ENCODE measurements at regions not wholly inside any gene's neighbourhood (a gene's known extent, or its start where the extent isn't known, plus 50 kb on each side); places are given as distances from the start of the nearest gene placed in this dataset.

GRCh38 chr9:80156756-80157472, 585.1 kb downstream of the TLE4 start:
- Histone ChIP-seq H3K36me3 (ENCODE audit: insufficient read depth, low read length) (no peaks in the 10 kb centered on the region), H3K27ac (ENCODE audit: low read depth, low read length) (no peak overlapping the region), H3K4me1 (ENCODE audit: insufficient read depth, low read length) (no peaks in the 10 kb centered on the region), H3K27me3 (ENCODE audit: insufficient read depth, low read length, poor library complexity, severe bottlenecking) (no peaks in the 10 kb centered on the region), H3K9me3 (ENCODE audit: low read length) (no peaks in the 10 kb centered on the region), H3K4me3 (ENCODE audit: low read length) (no peak overlapping the region)
- H3K4me1 Mint-ChIP-seq: no peaks in the 10 kb centered on the region
- H3K27me3 Mint-ChIP-seq: peaks cover 0 to 3% of the 10 kb centered on the region in 2 donors
- CTCF ChIA-PET: no interaction called here
- no peaks in the 10 kb centered on the region for H3K9me3 Mint-ChIP-seq
- POLR2A ChIA-PET: no interaction called here
- no peak for DNase-seq
- H3K36me3 Mint-ChIP-seq: no peaks in the 10 kb centered on the region
- no peak overlapping the region for H3K27ac Mint-ChIP-seq
- H3K4me3 Mint-ChIP-seq: no peak overlapping the region

DNA sequence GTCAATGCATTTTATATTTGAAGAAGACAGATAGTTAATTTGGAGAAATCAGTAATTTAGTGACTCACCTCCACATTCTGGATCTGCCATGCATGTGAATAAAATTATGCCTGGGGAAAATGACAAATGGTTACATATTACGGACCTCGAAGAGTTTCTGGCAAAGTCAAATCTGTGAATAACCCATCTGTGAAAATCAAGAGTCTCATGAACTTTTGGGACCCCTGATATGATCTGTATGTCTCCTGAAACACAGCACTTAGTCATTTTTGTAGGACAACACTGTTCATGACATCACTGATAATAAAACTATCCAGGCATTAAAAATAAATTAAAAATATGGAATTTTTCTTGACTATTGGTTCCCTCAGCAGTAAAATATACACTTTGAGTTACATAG, 584.5 kb downstream of the TLE4 start:
- no peaks in the 10 kb centered on the region for H3K9me3 ChIP-seq (ENCODE audit: low read length)
- H3K9me3 Mint-ChIP-seq: no peaks in the 10 kb centered on the region
- H3K27me3 Mint-ChIP-seq: peaks cover 0 to 3% of the 10 kb centered on the region in 2 donors
- CTCF ChIA-PET: no interaction called here
- no peak overlapping the region for H3K27ac Mint-ChIP-seq
- POLR2A ChIA-PET: no interaction called here
- no peaks in the 10 kb centered on the region for H3K36me3 ChIP-seq (ENCODE audit: insufficient read depth, low read length)
- no peak overlapping the region for H3K4me3 Mint-ChIP-seq
- DNase-seq: no peak
- no peak overlapping the region for H3K4me3 ChIP-seq (ENCODE audit: low read length)
- no peak overlapping the region for H3K27ac ChIP-seq (ENCODE audit: low read depth, low read length)
- H3K4me1 Mint-ChIP-seq: no peaks in the 10 kb centered on the region
- H3K4me1 ChIP-seq (ENCODE audit: insufficient read depth, low read length): no peaks in the 10 kb centered on the region
- no peaks in the 10 kb centered on the region for H3K36me3 Mint-ChIP-seq
- no peaks in the 10 kb centered on the region for H3K27me3 ChIP-seq (ENCODE audit: insufficient read depth, low read length, poor library complexity, severe bottlenecking)

- DNase-seq: no peak
- H3K36me3 ChIP-seq (ENCODE audit: insufficient read depth, low read length): no peaks in the 10 kb centered on the region
- Mint-ChIP-seq H3K9me3 (peaks cover 0 to 4% (median 2%) of the 10 kb centered on the region in 5 donors), H3K27me3 (no peaks in the 10 kb centered on the region), H3K36me3 (no peaks in the 10 kb centered on the region), H3K27ac (no peak overlapping the region), H3K4me1 (no peaks in the 10 kb centered on the region), H3K4me3 (no peak overlapping the region)
- CTCF ChIA-PET: no interaction called here
- H3K27ac ChIP-seq (ENCODE audit: low read depth, low read length): no peak overlapping the region
- POLR2A ChIA-PET: no interaction called here
- no peak overlapping the region for H3K4me3 ChIP-seq (ENCODE audit: low read length)
- no peaks in the 10 kb centered on the region for H3K9me3 ChIP-seq (ENCODE audit: low read length)
- no peaks in the 10 kb centered on the region for H3K4me1 ChIP-seq (ENCODE audit: insufficient read depth, low read length)
- H3K27me3 ChIP-seq (ENCODE audit: insufficient read depth, low read length, poor library complexity, severe bottlenecking): no peaks in the 10 kb centered on the region
Measured at GRCh38 chr9:80147866-80148265, 576.1 kb downstream of the TLE4 start.

- CTCF ChIA-PET: no interaction called here
- Mint-ChIP-seq H3K4me3 (no peak overlapping the region), H3K36me3 (no peaks in the 10 kb centered on the region), H3K4me1 (no peaks in the 10 kb centered on the region), H3K9me3 (peaks cover 0 to 4% (median 2%) of the 10 kb centered on the region in 5 donors), H3K27ac (no peak overlapping the region), H3K27me3 (no peaks in the 10 kb centered on the region)
- DNase-seq: no peak
- Histone ChIP-seq H3K4me3 (ENCODE audit: low read length) (no peak overlapping the region), H3K27ac (ENCODE audit: low read depth, low read length) (no peak overlapping the region), H3K36me3 (ENCODE audit: insufficient read depth, low read length) (no peaks in the 10 kb centered on the region), H3K9me3 (ENCODE audit: low read length) (no peaks in the 10 kb centered on the region), H3K4me1 (ENCODE audit: insufficient read depth, low read length) (no peaks in the 10 kb centered on the region), H3K27me3 (ENCODE audit: insufficient read depth, low read length, poor library complexity, severe bottlenecking) (no peaks in the 10 kb centered on the region)
- POLR2A ChIA-PET: no interaction called here
Measured at GRCh38 chr9:80146466-80146865, 574.7 kb downstream of the TLE4 start.

DNA sequence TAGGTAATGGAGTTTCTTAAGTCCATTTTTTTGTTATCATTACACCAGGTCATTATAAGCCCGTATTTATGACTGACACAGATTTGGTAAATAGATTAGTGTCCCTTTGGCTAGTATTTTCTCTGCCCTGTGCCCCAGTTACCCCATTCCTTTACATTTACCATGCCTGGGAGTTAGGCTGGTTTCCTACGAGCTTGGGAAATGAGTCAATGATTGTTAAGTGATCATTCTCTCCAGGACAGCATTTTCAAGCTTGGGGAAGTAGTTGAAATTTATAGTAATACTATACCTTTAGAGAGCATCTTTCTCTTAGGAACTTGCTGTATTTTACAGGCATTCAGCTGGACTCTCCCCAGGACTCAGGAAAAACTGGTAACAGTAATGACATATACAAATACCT, 573.1 kb downstream of the TLE4 start:
- H3K4me1 Mint-ChIP-seq: no peaks in the 10 kb centered on the region
- H3K9me3 Mint-ChIP-seq: peaks cover 0 to 3% (median under 1%) of the 10 kb centered on the region in 5 donors
- DNase-seq: no peak
- POLR2A ChIA-PET: no interaction called here
- H3K27ac ChIP-seq (ENCODE audit: low read depth, low read length): no peak overlapping the region
- no peaks in the 10 kb centered on the region for H3K36me3 ChIP-seq (ENCODE audit: insufficient read depth, low read length)
- no peak overlapping the region for H3K27ac Mint-ChIP-seq
- H3K4me3 ChIP-seq (ENCODE audit: low read length): no peak overlapping the region
- H3K9me3 ChIP-seq (ENCODE audit: low read length): no peaks in the 10 kb centered on the region
- peaks cover 0 to 2% of the 10 kb centered on the region in 2 donors for H3K27me3 Mint-ChIP-seq
- H3K4me3 Mint-ChIP-seq: no peak overlapping the region
- no peaks in the 10 kb centered on the region for H3K4me1 ChIP-seq (ENCODE audit: insufficient read depth, low read length)
- CTCF ChIA-PET: no interaction called here
- no peaks in the 10 kb centered on the region for H3K27me3 ChIP-seq (ENCODE audit: insufficient read depth, low read length, poor library complexity, severe bottlenecking)
- H3K36me3 Mint-ChIP-seq: no peaks in the 10 kb centered on the region

DNA sequence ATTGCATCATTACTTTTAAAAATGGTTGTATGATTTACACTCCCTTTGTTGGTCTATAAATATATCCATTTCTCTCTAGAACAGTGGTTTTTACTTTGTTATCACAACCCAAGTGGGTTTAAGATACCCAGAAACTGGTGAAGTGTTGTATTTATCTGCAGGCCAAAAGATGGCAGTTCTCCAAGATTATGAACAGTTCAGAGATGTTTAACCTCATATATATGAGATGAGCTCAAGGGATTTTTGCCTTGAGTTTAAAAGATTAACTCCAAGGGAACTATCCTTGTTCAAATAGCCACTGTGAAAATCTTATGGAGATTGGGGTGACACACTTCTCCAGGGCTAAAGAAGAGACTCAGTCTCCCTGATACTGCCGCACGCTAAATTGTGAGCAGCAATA, 572.6 kb downstream of the TLE4 start:
- peaks cover 0 to 2% of the 10 kb centered on the region in 2 donors for H3K27me3 Mint-ChIP-seq

DNA sequence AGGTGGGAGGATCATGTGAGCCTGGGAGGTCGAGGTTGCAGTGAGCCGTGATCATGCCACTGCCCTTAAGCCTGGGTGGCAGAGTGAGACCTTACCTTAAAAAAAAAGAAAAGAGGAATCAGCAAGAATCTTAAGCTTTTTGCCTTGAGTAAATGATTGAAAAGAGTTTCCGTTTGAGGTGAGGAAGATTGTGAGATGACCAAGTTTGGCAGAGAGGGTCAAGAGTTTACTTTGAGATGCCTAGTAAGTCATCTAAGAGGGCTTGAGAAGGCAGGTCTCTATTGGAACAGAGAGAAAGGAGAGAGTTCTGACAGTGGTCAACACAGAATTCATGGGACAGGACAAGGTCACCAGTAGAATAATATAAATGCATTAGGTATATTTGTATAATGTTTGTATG, 572.1 kb downstream of the TLE4 start:
- no peak overlapping the region for H3K4me3 ChIP-seq (ENCODE audit: low read length)
- no peaks in the 10 kb centered on the region for H3K36me3 ChIP-seq (ENCODE audit: insufficient read depth, low read length)
- H3K4me1 Mint-ChIP-seq: no peaks in the 10 kb centered on the region
- H3K9me3 ChIP-seq (ENCODE audit: low read length): no peaks in the 10 kb centered on the region
- ChIA-PET POLR2A (no interaction called here), CTCF (interaction anchor here (0.6 kb wide), 1 partner anchor 889 kb away, joined by 3 read pairs; no protein-coding TSS in a partner anchor)
- no peaks in the 10 kb centered on the region for H3K36me3 Mint-ChIP-seq
- H3K27ac ChIP-seq (ENCODE audit: low read depth, low read length): no peak overlapping the region
- H3K27me3 ChIP-seq (ENCODE audit: insufficient read depth, low read length, poor library complexity, severe bottlenecking): no peaks in the 10 kb centered on the region
- peaks cover 0 to 2% (median 0%) of the 10 kb centered on the region in 5 donors for H3K9me3 Mint-ChIP-seq
- H3K27ac Mint-ChIP-seq: no peak overlapping the region
- no peak overlapping the region for H3K4me3 Mint-ChIP-seq
- peaks cover 0 to 3% of the 10 kb centered on the region in 2 donors for H3K27me3 Mint-ChIP-seq
- no peak for DNase-seq
- H3K4me1 ChIP-seq (ENCODE audit: insufficient read depth, low read length): no peaks in the 10 kb centered on the region

More for the DNA sequence above, 572.6 kb downstream of the TLE4 start:
- Mint-ChIP-seq H3K9me3 (peaks cover 0 to 2% (median 0%) of the 10 kb centered on the region in 5 donors), H3K27ac (no peak overlapping the region), H3K36me3 (no peaks in the 10 kb centered on the region), H3K4me3 (no peak overlapping the region), H3K4me1 (no peaks in the 10 kb centered on the region)
- Histone ChIP-seq H3K27me3 (ENCODE audit: insufficient read depth, low read length, poor library complexity, severe bottlenecking) (no peaks in the 10 kb centered on the region), H3K4me3 (ENCODE audit: low read length) (no peak overlapping the region), H3K9me3 (ENCODE audit: low read length) (no peaks in the 10 kb centered on the region), H3K4me1 (ENCODE audit: insufficient read depth, low read length) (no peaks in the 10 kb centered on the region), H3K36me3 (ENCODE audit: insufficient read depth, low read length) (no peaks in the 10 kb centered on the region), H3K27ac (ENCODE audit: low read depth, low read length) (no peak overlapping the region)
- no peak for DNase-seq
- ChIA-PET POLR2A (no interaction called here), CTCF (no interaction called here)

DNA sequence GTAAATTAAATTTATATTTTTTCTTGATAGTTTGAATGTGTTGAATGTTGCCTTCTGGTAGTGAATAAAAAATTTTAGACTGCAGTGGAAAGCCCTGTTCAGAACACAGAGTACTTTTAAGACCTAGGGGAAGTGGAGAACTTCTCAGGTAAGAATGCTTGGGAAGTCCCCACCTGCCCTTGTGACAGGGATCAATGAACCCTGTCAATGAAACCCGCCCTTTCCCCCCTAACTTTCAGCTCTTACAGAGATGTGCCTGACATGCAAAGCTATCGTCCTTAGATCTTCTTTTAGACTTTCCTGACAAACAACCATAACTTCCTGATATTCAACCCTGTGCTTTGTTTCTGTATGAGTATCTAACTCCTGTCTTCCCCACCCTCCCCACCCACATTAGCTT, 562.7 kb downstream of the TLE4 start:
- Mint-ChIP-seq H3K4me1 (peaks cover 0 to 5% (median 0%) of the 10 kb centered on the region in 3 donors), H3K9me3 (no peaks in the 10 kb centered on the region), H3K36me3 (no peaks in the 10 kb centered on the region), H3K27ac (no peak overlapping the region), H3K27me3 (peaks cover 0 to 2% of the 10 kb centered on the region in 2 donors), H3K4me3 (no peak overlapping the region)
- Histone ChIP-seq H3K27me3 (ENCODE audit: insufficient read depth, low read length, poor library complexity, severe bottlenecking) (no peaks in the 10 kb centered on the region), H3K9me3 (ENCODE audit: low read length) (no peaks in the 10 kb centered on the region), H3K4me3 (ENCODE audit: low read length) (no peak overlapping the region), H3K4me1 (ENCODE audit: insufficient read depth, low read length) (no peaks in the 10 kb centered on the region), H3K36me3 (ENCODE audit: insufficient read depth, low read length) (no peaks in the 10 kb centered on the region), H3K27ac (ENCODE audit: low read depth, low read length) (no peak overlapping the region)
- ChIA-PET POLR2A (no interaction called here), CTCF (no interaction called here)
- DNase-seq: no peak
